ENCODE measurements at regions not wholly inside any gene's neighbourhood (a gene's known extent, or its start where the extent isn't known, plus 50 kb on each side); places are given as distances from the start of the nearest gene placed in this dataset.
"Not testable (repeated sequence)": the region's sequence is repeated elsewhere in the genome, so short reads cannot be mapped to it uniquely, and the experiment has no call there.

DNA sequence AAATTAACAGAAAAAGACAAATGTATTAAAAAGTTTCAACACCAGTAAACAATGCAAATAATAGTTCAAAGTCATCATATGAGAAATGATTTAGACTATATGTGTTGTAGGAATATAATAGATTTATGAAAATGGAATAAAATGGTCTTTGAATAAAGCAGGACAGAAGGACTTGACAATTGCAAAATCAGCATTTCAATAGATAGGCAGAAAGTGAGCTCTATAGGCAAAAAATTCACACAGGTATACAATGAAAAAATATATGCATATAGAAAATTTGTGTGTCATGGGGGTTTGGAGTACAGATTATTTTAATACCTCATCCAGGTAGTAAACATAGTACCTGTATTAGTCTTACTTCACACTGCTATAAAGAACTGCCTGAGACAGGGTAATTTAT, 571.1 kb upstream of the EYS start:
- Histone ChIP-seq H3K9ac (ENCODE audit: low read length) (no peak overlapping the region), H3K4me3 (ENCODE audit: low read length) (no peak overlapping the region), H3K4me1 (ENCODE audit: control insufficient read depth, low read depth, low read length) (no peaks in the 10 kb centered on the region), H3K27me3 (ENCODE audit: control insufficient read depth, insufficient read depth, low read length) (no peaks in the 10 kb centered on the region), H3K36me3 (ENCODE audit: control insufficient read depth, low read depth, low read length) (no peaks in the 10 kb centered on the region), H3K9me3 (ENCODE audit: control insufficient read depth, low read depth, low read length) (peaks cover 4% of the 10 kb centered on the region), H3K27ac (ENCODE audit: low read length) (no peak overlapping the region)

DNA sequence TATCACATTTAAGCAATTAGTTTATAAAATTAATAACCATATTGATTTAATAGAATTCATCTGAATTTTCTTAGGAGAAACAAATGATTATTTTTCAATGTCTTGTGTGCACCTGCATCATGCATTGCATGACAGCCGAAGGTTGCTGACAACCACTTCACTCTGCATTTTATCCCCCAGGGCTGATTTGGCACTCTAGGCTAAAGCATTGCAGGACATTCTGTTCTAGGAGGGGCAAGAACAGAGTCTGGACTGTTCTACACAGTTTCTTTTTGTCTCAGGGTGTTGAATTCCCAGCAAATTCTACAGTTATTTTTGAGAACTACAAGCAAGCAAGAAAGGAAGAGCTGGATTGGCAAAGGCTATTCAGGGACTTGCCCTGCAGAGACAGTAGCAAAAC, 570.4 kb upstream of the EYS start:
- no peak overlapping the region for H3K27ac ChIP-seq (ENCODE audit: low read length)
- H3K27me3 ChIP-seq (ENCODE audit: control insufficient read depth, insufficient read depth, low read length): no peaks in the 10 kb centered on the region
- peaks cover 4% of the 10 kb centered on the region for H3K9me3 ChIP-seq (ENCODE audit: control insufficient read depth, low read depth, low read length)
- no peak overlapping the region for H3K9ac ChIP-seq (ENCODE audit: low read length)
- H3K4me1 ChIP-seq (ENCODE audit: control insufficient read depth, low read depth, low read length): no peaks in the 10 kb centered on the region
- no peaks in the 10 kb centered on the region for H3K36me3 ChIP-seq (ENCODE audit: control insufficient read depth, low read depth, low read length)
- H3K4me3 ChIP-seq (ENCODE audit: low read length): no peak overlapping the region

DNA sequence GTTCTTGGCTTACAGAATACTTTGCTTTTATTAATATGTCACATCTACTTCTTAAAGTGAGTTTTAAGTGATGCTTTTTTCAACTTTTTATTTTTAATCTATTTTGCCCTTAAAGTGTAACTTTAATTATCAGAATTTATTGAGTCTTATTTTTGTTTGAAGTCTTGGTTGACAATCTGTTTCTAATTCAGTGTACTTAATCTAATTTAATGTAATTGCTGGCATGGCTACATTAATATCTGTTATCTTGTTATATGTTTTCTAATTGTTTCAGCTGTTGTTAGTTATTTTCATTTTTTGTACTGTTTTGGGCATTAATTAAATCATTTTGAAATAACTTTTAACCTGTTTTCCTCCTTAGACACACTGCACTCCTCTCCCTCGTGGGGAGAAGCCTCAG, 558.7 kb upstream of the EYS start:
- H3K9me3 ChIP-seq (ENCODE audit: control insufficient read depth, low read depth, low read length): no peaks in the 10 kb centered on the region
- H3K9ac ChIP-seq (ENCODE audit: low read length): no peak overlapping the region
- no peaks in the 10 kb centered on the region for H3K27me3 ChIP-seq (ENCODE audit: control insufficient read depth, insufficient read depth, low read length)
- H3K4me1 ChIP-seq (ENCODE audit: control insufficient read depth, low read depth, low read length): no peaks in the 10 kb centered on the region
- H3K36me3 ChIP-seq (ENCODE audit: control insufficient read depth, low read depth, low read length): no peaks in the 10 kb centered on the region
- no peak overlapping the region for H3K4me3 ChIP-seq (ENCODE audit: low read length)
- H3K27ac ChIP-seq (ENCODE audit: low read length): no peak overlapping the region

DNA sequence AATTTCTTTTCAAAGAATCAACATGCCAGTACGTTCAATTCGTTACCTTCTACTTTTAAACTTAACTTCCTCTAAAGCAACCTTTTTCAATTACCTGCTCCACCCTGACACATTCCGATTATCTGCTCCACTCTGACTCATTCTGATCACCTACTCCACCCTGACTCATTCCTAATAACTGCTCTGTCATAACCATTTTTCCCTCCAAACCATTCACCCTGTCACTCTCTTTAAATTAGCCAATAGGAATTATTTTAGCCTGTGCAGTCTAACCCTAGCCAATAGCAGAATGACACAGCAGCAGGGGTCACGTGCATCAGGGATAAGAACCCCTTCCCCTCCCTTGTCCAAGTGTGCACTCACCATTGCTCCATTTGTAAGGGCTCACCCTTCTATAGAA, 557.4 kb upstream of the EYS start:
- Histone ChIP-seq H3K27me3 (ENCODE audit: control insufficient read depth, insufficient read depth, low read length) (no peaks in the 10 kb centered on the region), H3K36me3 (ENCODE audit: control insufficient read depth, low read depth, low read length) (no peaks in the 10 kb centered on the region), H3K9me3 (ENCODE audit: control insufficient read depth, low read depth, low read length) (no peaks in the 10 kb centered on the region), H3K9ac (ENCODE audit: low read length) (no peak overlapping the region), H3K4me3 (ENCODE audit: low read length) (no peak overlapping the region), H3K4me1 (ENCODE audit: control insufficient read depth, low read depth, low read length) (no peaks in the 10 kb centered on the region), H3K27ac (ENCODE audit: low read length) (no peak overlapping the region)

DNA sequence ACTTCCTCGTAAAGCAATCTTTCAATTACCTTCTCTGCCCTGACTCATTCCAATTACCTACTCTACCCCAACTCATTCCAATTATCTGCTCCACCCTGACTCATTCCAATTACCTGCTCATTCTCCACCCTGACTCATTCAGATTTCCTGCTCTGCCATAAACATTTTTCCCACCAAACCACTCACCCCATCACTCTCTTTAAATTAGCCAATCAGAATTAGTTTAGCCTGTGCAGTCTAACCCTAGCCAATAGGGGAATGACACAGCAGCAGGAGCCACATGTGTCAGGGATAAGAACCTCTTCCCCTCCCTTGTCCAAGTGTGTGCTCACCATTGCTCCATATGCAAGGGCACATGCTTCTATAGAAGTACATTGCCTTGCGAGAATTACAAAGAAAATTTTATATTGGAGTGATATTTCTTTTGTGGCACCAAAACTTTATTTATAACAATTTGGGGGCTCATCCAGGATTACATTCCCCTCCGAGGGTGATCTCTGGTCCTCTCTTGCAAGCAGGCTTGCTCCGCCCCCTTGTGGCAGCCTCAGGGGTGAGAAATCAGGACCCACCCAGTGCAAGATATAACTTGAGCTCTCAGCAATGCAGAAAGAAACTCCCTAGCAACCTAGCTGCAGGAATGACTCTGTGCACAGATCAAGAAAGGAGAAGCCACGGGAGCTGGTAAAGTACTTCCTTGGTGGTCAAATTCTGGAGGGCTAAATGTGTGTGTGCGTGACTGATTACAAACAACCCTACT, 551.9 kb upstream of the EYS start:
- H3K9ac ChIP-seq (ENCODE audit: low read length); H3K27ac ChIP-seq (ENCODE audit: low read length); H3K4me1 ChIP-seq (ENCODE audit: control insufficient read depth, low read depth, low read length); H3K36me3 ChIP-seq (ENCODE audit: control insufficient read depth, low read depth, low read length); H3K27me3 ChIP-seq (ENCODE audit: control insufficient read depth, insufficient read depth, low read length); H3K9me3 ChIP-seq (ENCODE audit: control insufficient read depth, low read depth, low read length); H3K4me3 ChIP-seq (ENCODE audit: low read length): not testable (repeated sequence)

DNA sequence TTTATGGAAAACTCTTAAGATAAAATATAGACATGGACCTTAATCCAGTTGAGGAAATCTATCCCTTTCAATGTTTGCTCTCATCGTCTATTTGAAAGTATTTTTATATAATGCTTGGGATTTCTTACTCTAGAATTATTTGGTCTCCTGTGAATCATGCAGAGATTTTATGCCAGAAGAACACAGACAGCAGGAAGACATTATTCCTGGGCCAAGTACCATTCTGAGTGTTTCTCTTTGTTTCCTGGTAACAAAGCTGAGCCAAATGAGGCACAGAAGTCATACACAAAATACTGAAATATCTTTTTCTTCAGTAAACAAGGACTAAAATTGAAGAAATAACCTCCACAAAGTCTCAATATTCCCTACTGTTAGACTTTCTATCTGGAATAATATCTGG, 538.2 kb upstream of the EYS start:
- Histone ChIP-seq H3K27me3 (ENCODE audit: control insufficient read depth, insufficient read depth, low read length) (no peaks in the 10 kb centered on the region), H3K9ac (ENCODE audit: low read length) (no peak overlapping the region), H3K9me3 (ENCODE audit: control insufficient read depth, low read depth, low read length) (no peaks in the 10 kb centered on the region)

DNA sequence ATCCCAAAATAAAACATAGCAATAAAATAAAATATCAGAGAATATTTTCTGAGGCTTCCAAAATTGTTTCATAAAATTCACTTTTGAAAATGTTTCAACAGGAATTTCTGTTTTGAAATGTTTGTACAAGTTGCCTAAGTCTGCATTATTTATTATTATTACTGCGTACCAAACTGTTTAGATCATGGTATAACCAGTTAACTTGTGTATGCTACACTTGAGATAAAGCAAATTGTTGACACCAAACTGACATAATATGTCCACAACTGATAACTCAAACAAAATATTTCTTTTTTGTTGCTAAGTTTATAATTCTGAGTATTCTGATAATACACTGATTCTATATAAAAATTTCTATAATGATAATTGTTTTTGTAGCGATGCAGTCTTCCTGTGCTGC, 531.8 kb upstream of the EYS start:
- Histone ChIP-seq H3K36me3 (ENCODE audit: control insufficient read depth, low read depth, low read length) (no peaks in the 10 kb centered on the region), H3K9ac (ENCODE audit: low read length) (no peak overlapping the region), H3K27ac (ENCODE audit: low read length) (no peak overlapping the region), H3K4me3 (ENCODE audit: low read length) (no peak overlapping the region), H3K9me3 (ENCODE audit: control insufficient read depth, low read depth, low read length) (no peaks in the 10 kb centered on the region), H3K27me3 (ENCODE audit: control insufficient read depth, insufficient read depth, low read length) (no peaks in the 10 kb centered on the region), H3K4me1 (ENCODE audit: control insufficient read depth, low read depth, low read length) (no peaks in the 10 kb centered on the region)

More for the DNA sequence above, 538.2 kb upstream of the EYS start:
- Histone ChIP-seq H3K27ac (ENCODE audit: low read length) (no peak overlapping the region), H3K4me1 (ENCODE audit: control insufficient read depth, low read depth, low read length) (no peaks in the 10 kb centered on the region), H3K4me3 (ENCODE audit: low read length) (no peak overlapping the region), H3K36me3 (ENCODE audit: control insufficient read depth, low read depth, low read length) (no peaks in the 10 kb centered on the region)

DNA sequence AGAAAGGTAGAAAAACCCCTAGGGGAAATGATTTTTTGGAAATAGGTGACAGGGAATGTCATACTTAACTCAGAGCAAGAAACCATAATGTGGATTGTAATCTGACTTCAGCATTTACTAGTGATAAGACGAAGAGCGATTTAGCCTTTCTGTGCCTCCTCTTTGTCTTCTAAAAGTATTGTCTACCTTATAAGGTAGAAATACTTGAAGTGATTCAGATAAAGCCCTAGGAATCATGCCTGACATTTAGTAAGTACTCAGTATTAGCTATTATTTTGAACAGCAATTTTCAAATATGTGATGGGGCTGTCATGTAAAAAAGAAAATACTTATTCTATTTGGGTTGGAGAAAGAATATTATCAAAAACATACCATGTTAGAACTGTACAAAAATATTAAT, 525.9 kb upstream of the EYS start:
- H3K27me3 ChIP-seq (ENCODE audit: control insufficient read depth, insufficient read depth, low read length): no peaks in the 10 kb centered on the region
- H3K9me3 ChIP-seq (ENCODE audit: control insufficient read depth, low read depth, low read length): no peaks in the 10 kb centered on the region
- no peaks in the 10 kb centered on the region for H3K4me1 ChIP-seq (ENCODE audit: control insufficient read depth, low read depth, low read length)
- no peak overlapping the region for H3K4me3 ChIP-seq (ENCODE audit: low read length)
- H3K36me3 ChIP-seq (ENCODE audit: control insufficient read depth, low read depth, low read length): no peaks in the 10 kb centered on the region
- H3K27ac ChIP-seq (ENCODE audit: low read length): no peak overlapping the region
- no peak overlapping the region for H3K9ac ChIP-seq (ENCODE audit: low read length)

DNA sequence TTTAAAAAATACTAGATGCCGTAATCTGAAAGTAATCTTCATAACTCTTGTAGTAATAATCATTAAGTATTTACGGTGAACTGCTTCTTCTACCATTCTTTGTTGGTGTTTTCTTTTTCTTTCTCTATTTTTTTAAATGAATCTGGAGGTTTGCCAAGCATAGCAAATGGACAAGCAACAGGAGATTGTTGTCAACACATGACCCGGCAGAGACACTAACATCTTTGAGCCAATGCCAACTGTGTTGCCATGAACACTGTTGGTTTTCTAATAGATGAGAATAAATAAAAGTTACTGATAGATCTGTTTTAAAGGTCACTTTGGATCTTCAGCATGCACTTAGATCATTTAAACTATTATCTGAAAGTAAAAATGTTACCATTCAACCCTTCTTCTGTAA, 523.6 kb upstream of the EYS start:
- H3K27me3 ChIP-seq (ENCODE audit: control insufficient read depth, insufficient read depth, low read length): no peaks in the 10 kb centered on the region

DNA sequence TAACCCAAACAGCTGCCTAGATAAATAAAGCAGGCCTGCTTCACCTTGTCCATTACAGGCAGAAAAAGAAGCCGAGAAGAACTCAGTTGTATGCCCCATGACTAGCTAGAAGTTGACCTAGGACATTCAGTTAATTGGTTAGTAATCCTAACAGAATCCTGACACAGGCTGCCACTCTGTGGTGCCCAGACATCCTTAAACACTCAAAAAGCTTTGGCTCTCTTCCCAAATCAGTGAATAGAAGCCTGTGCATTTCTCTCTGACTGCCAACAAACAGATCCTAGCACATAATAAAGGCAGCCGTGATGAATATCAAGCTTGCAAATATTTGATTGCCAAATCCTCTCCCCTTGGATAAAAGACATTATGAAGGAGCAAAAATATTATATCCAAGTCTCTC, 519.1 kb upstream of the EYS start:
- Histone ChIP-seq H3K4me1 (ENCODE audit: control insufficient read depth, low read depth, low read length) (no peaks in the 10 kb centered on the region), H3K36me3 (ENCODE audit: control insufficient read depth, low read depth, low read length) (no peaks in the 10 kb centered on the region), H3K27me3 (ENCODE audit: control insufficient read depth, insufficient read depth, low read length) (no peaks in the 10 kb centered on the region), H3K9me3 (ENCODE audit: control insufficient read depth, low read depth, low read length) (no peaks in the 10 kb centered on the region), H3K4me3 (ENCODE audit: low read length) (no peak overlapping the region), H3K9ac (ENCODE audit: low read length) (no peak overlapping the region), H3K27ac (ENCODE audit: low read length) (no peak overlapping the region)

More for the DNA sequence above, 523.6 kb upstream of the EYS start:
- Histone ChIP-seq H3K4me1 (ENCODE audit: control insufficient read depth, low read depth, low read length) (no peaks in the 10 kb centered on the region), H3K4me3 (ENCODE audit: low read length) (no peak overlapping the region), H3K9ac (ENCODE audit: low read length) (no peak overlapping the region), H3K9me3 (ENCODE audit: control insufficient read depth, low read depth, low read length) (no peaks in the 10 kb centered on the region), H3K27ac (ENCODE audit: low read length) (no peak overlapping the region), H3K36me3 (ENCODE audit: control insufficient read depth, low read depth, low read length) (no peaks in the 10 kb centered on the region)

DNA sequence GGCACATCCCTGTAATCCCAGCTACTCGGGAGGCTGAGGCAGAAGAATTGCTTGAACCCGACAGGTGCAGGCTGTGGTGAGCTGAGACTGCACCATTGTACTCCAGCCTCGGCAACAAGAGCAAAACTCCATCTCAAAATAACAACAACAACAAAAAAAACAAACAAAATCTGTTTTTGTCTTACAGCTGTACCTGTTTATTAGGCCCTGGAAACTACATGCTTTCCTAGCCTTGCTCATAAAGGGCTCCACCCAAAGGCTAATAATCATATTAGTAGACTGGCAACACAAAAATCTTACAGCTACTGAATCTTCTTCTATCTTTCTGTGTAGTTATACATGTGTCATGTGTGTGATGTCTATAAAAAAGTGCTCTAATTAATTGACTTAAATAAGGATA, 503.9 kb upstream of the EYS start:
- Histone ChIP-seq H3K27ac (ENCODE audit: low read length) (no peak overlapping the region), H3K36me3 (ENCODE audit: control insufficient read depth, low read depth, low read length) (no peaks in the 10 kb centered on the region), H3K27me3 (ENCODE audit: control insufficient read depth, insufficient read depth, low read length) (no peaks in the 10 kb centered on the region), H3K9ac (ENCODE audit: low read length) (no peak overlapping the region), H3K4me1 (ENCODE audit: control insufficient read depth, low read depth, low read length) (no peaks in the 10 kb centered on the region), H3K4me3 (ENCODE audit: low read length) (no peak overlapping the region), H3K9me3 (ENCODE audit: control insufficient read depth, low read depth, low read length) (peaks cover 43% of the 10 kb centered on the region)

DNA sequence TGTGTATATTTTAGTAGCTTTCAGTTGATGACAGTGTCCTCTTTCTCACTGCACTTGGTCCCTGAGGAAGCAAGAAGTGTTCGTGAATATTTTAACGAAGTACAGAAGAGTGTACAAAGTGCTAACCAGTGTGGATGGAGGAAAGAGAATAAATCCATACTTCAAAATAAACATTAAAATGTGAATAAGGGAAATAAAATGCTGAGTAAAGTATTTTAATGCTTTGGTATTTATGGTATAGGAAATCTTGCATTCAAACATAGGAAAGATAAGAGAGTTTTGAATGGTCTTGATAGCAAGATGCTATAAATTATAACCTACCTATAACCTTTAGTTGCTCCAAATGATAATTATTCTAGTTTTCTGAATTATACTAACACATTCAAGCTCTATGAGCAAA, 493.4 kb upstream of the EYS start:
- Histone ChIP-seq H3K4me1 (ENCODE audit: control insufficient read depth, low read depth, low read length) (no peaks in the 10 kb centered on the region), H3K9me3 (ENCODE audit: control insufficient read depth, low read depth, low read length) (peaks cover 6% of the 10 kb centered on the region), H3K9ac (ENCODE audit: low read length) (no peak overlapping the region), H3K4me3 (ENCODE audit: low read length) (no peak overlapping the region), H3K36me3 (ENCODE audit: control insufficient read depth, low read depth, low read length) (no peaks in the 10 kb centered on the region), H3K27me3 (ENCODE audit: control insufficient read depth, insufficient read depth, low read length) (no peaks in the 10 kb centered on the region), H3K27ac (ENCODE audit: low read length) (no peak overlapping the region)

Measured in iPS-18a (cell line).